GM19238 (cell line): ENCODE measurements at regions not wholly inside any gene's neighbourhood (a gene's known extent, or its start where the extent isn't known, plus 50 kb on each side); places are given as distances from the start of the nearest gene placed in this dataset.

ENCODE experiments used
- DNase-seq: peaks from one replicate; pipeline ENCODE4 v3.0.0; 2011; ENCODE audit warnings: low spot score; ENCODE audit not compliant: insufficient read length

DNA sequence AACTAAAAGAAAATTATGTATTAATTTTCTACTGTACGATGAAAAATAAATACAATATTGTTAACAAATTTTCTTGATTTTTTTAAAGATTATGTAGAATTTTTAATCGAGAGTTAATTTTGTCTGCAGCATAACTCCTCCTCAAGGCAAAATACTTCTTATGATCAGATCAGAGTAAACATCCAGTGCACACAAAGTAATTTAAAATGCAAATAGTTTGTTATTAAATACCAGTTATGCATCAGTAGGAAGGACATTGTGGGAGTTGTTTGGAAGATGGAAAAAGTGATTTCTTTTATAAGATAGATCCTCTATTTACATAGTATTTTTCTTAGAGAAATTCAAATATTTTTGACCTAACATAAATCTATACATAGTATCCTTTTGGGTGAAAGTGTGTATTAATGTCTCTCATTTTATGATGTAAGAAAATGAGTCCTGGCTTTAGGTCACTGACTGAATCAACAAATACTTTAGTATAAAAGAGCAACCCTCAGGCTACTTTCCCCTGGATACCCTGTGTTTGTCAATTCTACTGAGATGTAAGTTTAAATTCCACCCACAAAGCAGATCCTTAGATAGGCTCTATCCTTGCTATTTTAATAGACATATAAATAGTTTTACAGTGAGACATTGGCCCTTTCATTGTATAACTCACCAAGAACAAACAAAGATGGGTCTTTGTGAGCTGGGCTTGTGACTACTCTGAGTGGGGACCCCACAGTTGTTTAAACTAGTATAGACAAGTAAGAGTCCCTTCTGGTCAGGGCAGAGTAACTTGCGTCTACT lies 1133.7 kb downstream of the GATA3 start:
- no peak for DNase-seq

DNA sequence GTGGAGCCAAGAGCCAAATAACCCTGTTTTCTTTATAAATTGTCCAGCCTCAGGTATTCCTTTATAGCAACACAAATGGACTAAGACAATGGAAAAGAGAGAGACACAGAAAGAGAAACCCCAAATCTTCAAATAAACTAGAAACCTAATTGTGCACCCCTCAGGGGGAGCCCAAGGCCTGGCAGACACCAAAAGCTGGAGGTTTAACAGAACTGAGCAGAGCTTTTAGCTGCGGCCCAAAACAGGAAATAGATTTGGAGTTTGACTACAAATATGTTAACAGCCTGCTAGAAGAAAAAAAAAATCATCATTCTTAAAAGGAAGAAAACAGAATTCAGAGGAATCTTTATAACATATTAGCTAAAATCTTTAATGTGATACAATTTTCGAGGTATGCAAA lies 1135.0 kb downstream of the GATA3 start:
- no peak for DNase-seq

- no peak for DNase-seq
Observed at GRCh38 chr10:9193120-9193519, 1138.6 kb downstream of the GATA3 start.

GRCh38 chr10:9195385-9195784 lies 1140.9 kb downstream of the GATA3 start:
- DNase-seq: no peak

DNA sequence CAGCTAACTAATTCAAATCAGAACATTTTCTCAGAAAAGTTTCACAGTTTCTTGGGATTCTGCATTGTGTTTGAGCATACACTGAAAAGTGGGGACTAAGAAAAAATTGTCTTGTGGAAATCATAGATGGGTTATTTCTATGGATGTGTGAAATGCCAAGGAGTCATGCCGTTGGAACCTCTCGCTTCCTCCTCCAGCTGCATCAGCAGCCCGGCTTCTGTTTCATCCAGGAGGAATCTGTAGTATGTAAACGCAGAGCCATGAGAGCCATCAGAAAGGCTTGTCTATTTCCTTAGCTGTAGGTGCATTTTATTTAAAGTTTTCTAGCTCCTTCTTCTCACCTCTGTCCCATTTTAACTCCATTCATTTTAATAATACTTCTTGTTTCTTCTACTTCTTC lies 1144.1 kb downstream of the GATA3 start:
- DNase-seq: no peak

DNA sequence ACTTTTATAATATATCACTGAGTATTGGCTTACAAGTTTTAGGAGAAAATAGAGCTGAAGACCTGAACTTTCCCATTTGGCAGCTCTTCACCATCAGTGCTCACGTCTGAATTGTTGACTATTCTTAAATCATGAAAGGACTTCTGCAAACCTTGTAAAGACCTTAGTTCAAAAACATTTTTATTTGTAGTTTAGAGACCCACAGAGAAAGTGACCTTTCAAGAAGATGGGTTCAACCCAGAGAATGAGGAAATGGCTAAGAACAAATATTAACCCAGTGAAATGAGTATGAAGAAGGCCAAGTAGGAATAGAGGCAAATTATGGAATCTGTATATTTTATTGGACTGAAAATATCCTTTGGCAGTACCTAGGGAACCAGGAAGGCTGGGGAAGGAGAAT lies 1151.1 kb downstream of the GATA3 start:
- DNase-seq: no peak

DNA sequence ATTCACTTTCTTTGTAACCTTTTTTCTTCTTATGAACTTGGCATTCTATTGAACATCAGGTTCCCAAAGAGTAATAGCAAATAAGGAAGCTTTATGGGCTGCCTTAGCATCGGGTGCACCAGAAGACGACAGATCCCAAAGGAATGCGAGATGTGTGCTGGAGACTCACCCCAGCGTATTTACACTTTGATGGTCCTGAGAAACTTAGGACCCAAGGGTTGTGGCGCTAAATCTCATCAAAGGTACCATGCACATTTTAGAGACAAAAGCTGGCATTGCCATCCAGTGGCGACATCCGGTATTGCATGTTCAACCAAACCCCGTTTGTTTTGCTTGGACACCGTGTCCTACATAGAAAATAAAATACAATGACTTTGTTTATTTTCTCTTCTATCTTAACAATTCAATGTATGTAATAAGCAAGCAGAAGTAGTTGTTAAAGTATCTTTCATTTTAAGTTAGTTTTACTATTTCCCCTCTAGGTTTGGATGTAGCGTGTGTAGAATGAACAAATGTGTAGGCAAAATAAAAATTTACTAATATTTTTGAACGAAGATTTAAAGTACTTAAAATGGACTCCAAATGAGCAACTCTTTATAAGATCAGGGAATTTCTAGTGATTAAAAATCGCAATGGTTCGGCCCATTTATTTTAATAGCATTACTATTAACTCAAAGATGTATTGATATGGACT lies 1154.8 kb downstream of the GATA3 start:
- DNase-seq: peak; percentile 10

DNA sequence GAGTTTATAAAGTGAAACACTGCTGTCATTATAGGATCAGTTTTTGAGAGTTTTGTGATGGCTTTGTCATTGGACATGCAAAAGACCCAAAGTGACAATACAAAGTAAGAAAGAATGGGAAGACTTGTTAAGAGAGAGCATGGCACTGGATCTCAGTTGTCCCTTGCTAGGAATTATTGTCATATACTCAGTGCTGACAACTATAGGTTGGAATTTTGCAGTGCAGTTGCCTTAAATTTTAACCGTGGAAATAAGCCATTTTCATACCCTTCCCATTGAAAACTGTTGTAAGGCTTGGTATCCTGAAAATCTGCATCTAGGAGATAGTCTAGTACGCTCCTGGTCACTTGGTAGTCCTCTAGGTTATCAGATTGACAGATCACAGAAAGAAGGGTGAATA lies 1156.7 kb downstream of the GATA3 start:
- DNase-seq: no peak

DNA sequence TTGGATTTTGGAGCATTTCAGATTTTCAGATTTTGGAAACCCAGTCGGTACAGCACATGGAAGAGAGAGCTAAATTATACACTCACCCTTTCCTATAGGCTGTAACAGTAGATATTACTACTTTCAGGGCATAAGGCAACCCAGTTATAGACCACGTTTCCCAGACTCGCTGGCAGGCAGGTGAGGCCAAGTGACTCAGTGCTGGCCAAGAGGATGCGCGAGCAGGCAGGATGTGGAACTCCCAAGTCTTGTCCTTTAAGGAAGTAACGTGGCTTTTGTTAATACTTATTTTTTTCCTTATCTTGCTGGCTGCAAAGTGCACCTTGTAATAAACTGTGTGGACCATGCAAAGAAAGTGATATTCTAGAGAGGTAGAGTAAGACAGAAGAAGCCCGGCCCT lies 1160.1 kb downstream of the GATA3 start:
- no peak for DNase-seq

DNA sequence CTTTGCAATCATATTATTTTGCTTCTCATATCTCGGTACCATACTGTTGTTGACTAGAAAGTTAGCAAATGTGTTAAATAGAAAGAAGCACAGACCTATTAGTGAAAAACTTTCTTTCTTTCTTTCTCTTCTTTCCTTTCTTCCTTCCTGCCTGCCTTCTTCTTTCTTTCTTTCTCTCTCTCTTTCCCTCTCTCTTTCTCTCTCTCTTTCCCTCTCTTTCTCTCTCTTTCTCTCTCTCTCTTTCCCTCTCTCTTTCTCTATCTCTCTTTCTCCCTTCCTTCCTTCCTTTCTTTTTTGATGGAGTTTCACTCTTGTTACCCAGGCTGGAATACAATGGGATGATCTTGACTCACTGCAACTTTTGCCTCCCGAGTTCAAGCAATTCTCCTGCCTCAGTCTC lies 1160.6 kb downstream of the GATA3 start:
- no peak for DNase-seq

GRCh38 chr10:9219860-9220259 lies 1165.4 kb downstream of the GATA3 start:
- DNase-seq: no peak

DNA sequence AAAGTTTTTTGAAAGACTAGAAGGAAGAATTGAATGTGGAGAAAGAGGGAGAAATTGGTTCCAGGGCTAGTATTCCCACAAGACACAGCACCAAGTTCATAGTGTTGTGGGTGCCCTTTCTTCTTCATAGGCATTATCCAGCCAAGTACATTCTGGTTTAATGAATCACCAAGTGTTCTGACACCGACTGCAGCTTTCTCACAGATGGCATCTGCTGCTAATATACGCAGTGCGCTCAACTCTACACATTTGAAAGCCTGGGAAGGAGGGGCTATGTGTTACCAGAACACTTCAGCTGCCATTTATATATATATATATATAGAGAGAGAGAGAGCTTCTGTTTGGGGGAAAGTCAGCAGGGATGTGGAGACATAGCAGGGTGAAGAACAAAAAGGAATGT lies 1168.4 kb downstream of the GATA3 start:
- DNase-seq: no peak

DNA sequence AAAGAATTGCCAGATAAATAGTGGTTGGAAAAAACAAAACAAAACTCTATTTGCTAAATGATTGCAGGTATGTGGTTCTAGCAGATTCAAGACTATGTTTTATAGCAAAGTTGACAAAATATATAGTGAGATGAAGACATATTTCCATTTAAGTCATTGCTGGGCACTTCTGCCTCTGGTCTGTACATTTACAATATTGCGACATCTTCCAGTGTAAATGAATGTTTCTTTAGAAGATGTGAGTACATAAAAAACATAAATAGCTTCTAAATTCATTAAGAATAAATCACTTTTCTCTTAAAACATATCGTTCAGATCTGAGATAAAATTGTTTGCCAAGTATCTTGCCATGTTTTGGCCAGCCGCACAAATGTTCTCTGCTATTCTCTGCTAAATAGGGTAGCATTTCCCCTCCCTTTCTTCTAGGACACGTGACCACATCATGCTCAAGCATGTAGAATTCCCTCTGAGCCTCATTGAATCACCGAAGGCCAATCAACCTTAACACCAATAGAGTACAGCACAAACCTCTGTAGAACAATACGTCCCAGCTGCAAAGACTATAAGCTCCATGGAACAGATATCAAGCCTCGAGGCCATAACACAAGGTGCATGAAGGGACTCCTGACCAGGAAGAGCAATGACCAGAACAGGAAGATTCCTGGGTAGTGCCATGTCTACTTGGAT lies 1173.3 kb downstream of the GATA3 start:
- no peak for DNase-seq

GRCh38 chr10:9228771-9229170 lies 1174.3 kb downstream of the GATA3 start:
- DNase-seq: no peak

- DNase-seq: no peak
Observed at GRCh38 chr10:9229702-9230244, 1175.3 kb downstream of the GATA3 start.

GRCh38 chr10:9230625-9231024 lies 1176.1 kb downstream of the GATA3 start:
- no peak for DNase-seq

- no peak for DNase-seq
Observed at GRCh38 chr10:9234191-9234590, 1179.7 kb downstream of the GATA3 start.

- DNase-seq: no peak
Observed at GRCh38 chr10:9238041-9238440, 1183.6 kb downstream of the GATA3 start.

- DNase-seq: no peak
Observed at GRCh38 chr10:9239298-9239697, 1184.8 kb downstream of the GATA3 start.

GRCh38 chr10:9243941-9244411 lies 1189.5 kb downstream of the GATA3 start:
- DNase-seq: no peak

DNA sequence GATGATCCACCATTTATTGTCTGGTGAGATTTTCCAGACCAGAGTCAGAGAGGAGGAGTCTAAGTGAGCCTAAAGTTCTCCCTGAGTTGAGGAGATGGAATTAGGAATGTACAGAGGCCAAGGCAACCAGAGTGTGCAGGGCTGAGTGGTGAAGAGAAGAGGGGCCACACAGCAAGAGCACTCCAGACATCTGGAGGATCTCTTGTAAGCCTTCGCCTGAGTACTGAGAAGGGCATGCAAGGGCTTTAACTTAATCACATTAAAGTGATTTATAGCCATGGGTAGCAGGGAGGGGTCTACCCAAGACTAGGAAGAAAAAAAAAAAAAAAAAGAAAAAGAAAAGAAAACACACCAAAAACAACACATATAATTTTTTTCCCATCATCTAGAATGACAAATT lies 1190.4 kb downstream of the GATA3 start:
- DNase-seq: no peak

GRCh38 chr10:9253121-9253520 lies 1198.6 kb downstream of the GATA3 start:
- DNase-seq: no peak
